ENCODE measurements at regions not wholly inside any gene's neighbourhood (a gene's known extent, or its start where the extent isn't known, plus 50 kb on each side); places are given as distances from the start of the nearest gene placed in this dataset.
A peak's percentile ranks its signal among the peaks of the same experiment; 100 is the strongest.
"Not testable (repeated sequence)": the region's sequence is repeated elsewhere in the genome, so short reads cannot be mapped to it uniquely, and the experiment has no call there.

GRCh38 chr10:30542001-30542894, 87.3 kb downstream of the LYZL2 start:
- H3K27me3 ChIP-seq (ENCODE audit: control insufficient read depth, insufficient read depth, low read length) = no peaks in the 10 kb centered on the region
- no peak overlapping the region for H3K4me3 ChIP-seq (ENCODE audit: low read depth, low read length)
- H3K79me2 ChIP-seq = no peaks in the 10 kb centered on the region
- peaks cover 7% of the 10 kb centered on the region for H3K4me1 ChIP-seq
- H3K36me3 ChIP-seq (ENCODE audit: control insufficient read depth, insufficient read depth, low read length) = no peaks in the 10 kb centered on the region
- no peak overlapping the region for H3K4me2 ChIP-seq (ENCODE audit: low read length)
- peak overlapping the region; percentile 7 for H3K27ac ChIP-seq
- TF ChIP-seq CTCF (IDR thresholded peaks at IDR 0.05) = no peak
- H2AFZ ChIP-seq = peak overlapping the region; percentile 69
- H3K9me3 ChIP-seq (ENCODE audit: control insufficient read depth, low read length) = no peaks in the 10 kb centered on the region
- H3K9ac ChIP-seq = no peak overlapping the region

- Histone ChIP-seq H3K4me1 (peaks cover 7% of the 10 kb centered on the region), H3K4me3 (ENCODE audit: low read depth, low read length) (no peak overlapping the region), H3K27me3 (ENCODE audit: control insufficient read depth, insufficient read depth, low read length) (no peaks in the 10 kb centered on the region), H3K79me2 (no peaks in the 10 kb centered on the region), H2AFZ (no peak overlapping the region), H3K9ac (no peak overlapping the region), H3K4me2 (ENCODE audit: low read length) (no peak overlapping the region), H3K36me3 (ENCODE audit: control insufficient read depth, insufficient read depth, low read length) (no peaks in the 10 kb centered on the region), H3K9me3 (ENCODE audit: control insufficient read depth, low read length) (no peaks in the 10 kb centered on the region), H3K27ac (no peak overlapping the region)
- TF ChIP-seq CTCF (IDR thresholded peaks at IDR 0.05) = no peak
These were observed 89.3 kb downstream of the LYZL2 start for GRCh38 chr10:30540276-30540675.

GRCh38 chr10:30538086-30538485, 91.5 kb downstream of the LYZL2 start:
- H3K36me3 ChIP-seq (ENCODE audit: control insufficient read depth, insufficient read depth, low read length) = no peaks in the 10 kb centered on the region
- H3K9ac ChIP-seq = no peak overlapping the region
- TF ChIP-seq CTCF (IDR thresholded peaks at IDR 0.05) = no peak
- H3K79me2 ChIP-seq = no peaks in the 10 kb centered on the region
- H3K4me3 ChIP-seq (ENCODE audit: low read depth, low read length) = no peak overlapping the region
- peak overlapping the region; percentile 24 for H2AFZ ChIP-seq
- H3K27me3 ChIP-seq (ENCODE audit: control insufficient read depth, insufficient read depth, low read length) = no peaks in the 10 kb centered on the region
- H3K9me3 ChIP-seq (ENCODE audit: control insufficient read depth, low read length) = no peaks in the 10 kb centered on the region
- H3K4me2 ChIP-seq (ENCODE audit: low read length) = no peak overlapping the region
- peaks cover 7% of the 10 kb centered on the region for H3K4me1 ChIP-seq
- peak overlapping the region; percentile 74 for H3K27ac ChIP-seq

- Histone ChIP-seq H3K4me1 (peaks cover 7% of the 10 kb centered on the region), H2AFZ (no peak overlapping the region), H3K36me3 (ENCODE audit: control insufficient read depth, insufficient read depth, low read length) (no peaks in the 10 kb centered on the region), H3K4me2 (ENCODE audit: low read length) (no peak overlapping the region), H3K79me2 (no peaks in the 10 kb centered on the region), H3K9me3 (ENCODE audit: control insufficient read depth, low read length) (no peaks in the 10 kb centered on the region), H3K27ac (peak overlapping the region; percentile 74), H3K27me3 (ENCODE audit: control insufficient read depth, insufficient read depth, low read length) (no peaks in the 10 kb centered on the region), H3K9ac (no peak overlapping the region), H3K4me3 (ENCODE audit: low read depth, low read length) (no peak overlapping the region)
- TF ChIP-seq CTCF (IDR thresholded peaks at IDR 0.05) = no peak
These were observed 92.0 kb downstream of the LYZL2 start for GRCh38 chr10:30537586-30537985.

GRCh38 chr10:30537158-30537557, 92.4 kb downstream of the LYZL2 start:
- not testable (repeated sequence) for H3K4me3 ChIP-seq (ENCODE audit: low read depth, low read length); H3K9me3 ChIP-seq (ENCODE audit: control insufficient read depth, low read length); H3K79me2 ChIP-seq; H3K36me3 ChIP-seq (ENCODE audit: control insufficient read depth, insufficient read depth, low read length); H3K4me2 ChIP-seq (ENCODE audit: low read length); H3K27me3 ChIP-seq (ENCODE audit: control insufficient read depth, insufficient read depth, low read length); H3K9ac ChIP-seq; H3K4me1 ChIP-seq; H2AFZ ChIP-seq
- peak overlapping the region; percentile 74 for H3K27ac ChIP-seq
